ENCODE measurements at regions not wholly inside any gene's neighbourhood (a gene's known extent, or its start where the extent isn't known, plus 50 kb on each side); places are given as distances from the start of the nearest gene placed in this dataset.

GRCh38 chr3:26964836-26965235, 342.3 kb downstream of the LRRC3B start:
- no peaks in the 10 kb centered on the region for H3K4me1 ChIP-seq (ENCODE audit: insufficient read depth, low read length)
- in situ Hi-C loops (cut with HindIII; ENCODE audit: extremely low pct_ligation_motif_present, low pct_unique_long_range_greater_than_20kb) = no loop called here
- DNase-seq (ENCODE audit: low spot score) = no peak
- H3K9me3 ChIP-seq (ENCODE audit: low read length) = no peaks in the 10 kb centered on the region
- no peaks in the 10 kb centered on the region for H3K36me3 ChIP-seq (replicated peaks in 1 of 2; ENCODE audit: control insufficient read depth in 1 of 2, insufficient read depth in 2 of 2, low read length in 2 of 2)
- 2% methylated on average over 2 of the region's 2 CpGs for WGBS (ENCODE audit: low lambda C conversion rate)
- ATAC-seq = no peak
- FAIRE-seq = no peak
- TF ChIP-seq HBP1 (CRISPR knock-in tag; IDR thresholded peaks at IDR 0.05; ENCODE audit: low read depth) (no peak), IRF2 (CRISPR knock-in tag; IDR thresholded peaks at IDR 0.05) (no peak), MIER3 (CRISPR knock-in tag; IDR thresholded peaks at IDR 0.05; ENCODE audit: borderline replicate concordance) (no peak), FLYWCH1 (CRISPR knock-in tag; IDR thresholded peaks at IDR 0.05) (no peak), ZFAT (CRISPR knock-in tag; conservative IDR thresholded peaks at IDR 0.05) (no peak), HNF1B (CRISPR knock-in tag; IDR thresholded peaks at IDR 0.05) (no peak), GTF2F1 (IDR thresholded peaks at IDR 0.05; ENCODE audit: low read length) (no peak), SOX6 (IDR thresholded peaks at IDR 0.05) (no peak), SOX6 (CRISPR knock-in tag; IDR thresholded peaks at IDR 0.05) (no peak), SSRP1 (CRISPR knock-in tag; IDR thresholded peaks at IDR 0.05) (no peak), ZNF776 (CRISPR knock-in tag; IDR thresholded peaks at IDR 0.05) (no peak), GABPA (IDR thresholded peaks at IDR 0.05; ENCODE audit: low read depth, low read length) (no peak), GABPA (CRISPR knock-in tag; IDR thresholded peaks at IDR 0.05; ENCODE audit: low read depth) (no peak), ZFY (CRISPR knock-in tag; IDR thresholded peaks at IDR 0.05) (no peak), TFAP4 (IDR thresholded peaks at IDR 0.05; ENCODE audit: borderline replicate concordance, low read depth) (no peak), ZNF891 (CRISPR knock-in tag; IDR thresholded peaks at IDR 0.05) (no peak)
- H3K4me2 ChIP-seq (ENCODE audit: low read depth, low read length) = no peak overlapping the region
- ChIA-PET POLR2A (no interaction called here), CTCF (ENCODE audit: low intra/inter-chr PET ratio, low total read pairs) (no interaction called here)
- H3K27me3 ChIP-seq (ENCODE audit: control insufficient read depth in 1 of 2, insufficient read depth in 2 of 2, low read length in 2 of 2) = no peaks in the 10 kb centered on the region
- no peak overlapping the region for H2AFZ ChIP-seq (ENCODE audit: low read length)
- no peak overlapping the region for H3K9ac ChIP-seq (ENCODE audit: insufficient read depth, low read depth, low read length)
- intact Hi-C loops (cut with micrococcal nuclease; ENCODE audit: unreplicated experiment) = no loop called here
- no peak overlapping the region for H3K27ac ChIP-seq (ENCODE audit: extremely low read length, insufficient read depth, low read length)
- BruUV-seq (replicated peaks) = no TSS peak
- H3K79me2 ChIP-seq (ENCODE audit: insufficient read depth, low read length) = no peaks in the 10 kb centered on the region
- H4K20me1 ChIP-seq (ENCODE audit: insufficient read depth, low read length) = no peaks in the 10 kb centered on the region
- no peak overlapping the region for H3K4me3 ChIP-seq (replicated peaks in 1 of 3; ENCODE audit: insufficient read depth in 1 of 3, low read depth in 2 of 3, low read length in 3 of 3)

All from HepG2 (cell line).